HepG2 (cell line): ENCODE measurements at regions not wholly inside any gene's neighbourhood (a gene's known extent, or its start where the extent isn't known, plus 50 kb on each side); places are given as distances from the start of the nearest gene placed in this dataset.
"Not testable (repeated sequence)": the region's sequence is repeated elsewhere in the genome, so short reads cannot be mapped to it uniquely, and the experiment has no call there.

Experiments used
- ARNTL ChIP-seq: sonication (generic); formaldehyde crosslinking; IDR thresholded peaks from 2 replicates; pipeline ENCODE4 v1.4.0; 2020; ENCODE audit warnings: mild to moderate bottlenecking, missing genetic modification reagents
- PHF20 ChIP-seq: sonication (generic); formaldehyde crosslinking; IDR thresholded peaks from 2 replicates; pipeline ENCODE4 v1.5.0; 2020; ENCODE audit warnings: mild to moderate bottlenecking, missing genetic modification reagents
- ZBED4 ChIP-seq: sonication (generic); formaldehyde crosslinking; IDR thresholded peaks from 2 replicates; pipeline ENCODE4 v1.4.0; 2020; ENCODE audit warnings: missing genetic modification reagents, borderline replicate concordance
- ZBTB40 ChIP-seq, 2 experiments: fragments of 450-650 bp in 1 of 2; sonication (generic) in 1 of 2; formaldehyde crosslinking in 1 of 2; IDR thresholded peaks; 2 replicates each; pipeline versions ENCODE4 v1.6.1 to v1.8.0; 2016 to 2022; ENCODE audit warnings: antibody characterized with exemption in 1 of 2, mild to moderate bottlenecking in 1 of 2, missing genetic modification reagents in 1 of 2
- ZNF350 ChIP-seq: sonication (generic); formaldehyde crosslinking; IDR thresholded peaks from 2 replicates; pipeline ENCODE4 v1.4.0; 2020; ENCODE audit warnings: mild to moderate bottlenecking, low read depth, missing genetic modification reagents, borderline replicate concordance
- ZNF75D ChIP-seq: sonication (generic); formaldehyde crosslinking; IDR thresholded peaks from 2 replicates; pipeline ENCODE4 v1.8.1; 2023; ENCODE audit warnings: missing genetic modification reagents, mild to moderate bottlenecking, borderline replicate concordance
- ZNF780A ChIP-seq: sonication (generic); formaldehyde crosslinking; IDR thresholded peaks from 2 replicates; pipeline ENCODE4 v1.8.0; 2022; ENCODE audit warnings: mild to moderate bottlenecking, missing genetic modification reagents, moderate library complexity
- TF ChIP-seq, protein P1 (sequence below): sonication (generic); formaldehyde crosslinking; IDR thresholded peaks from 2 replicates; pipeline ENCODE4 v1.5.0; 2020; ENCODE audit warnings: mild to moderate bottlenecking, missing genetic modification reagents
- TF ChIP-seq, protein P2 (sequence below): sonication (generic); formaldehyde crosslinking; IDR thresholded peaks from 2 replicates; pipeline ENCODE4 v1.4.0; 2020; ENCODE audit warnings: missing genetic modification reagents; ENCODE audit errors: not compliant biosample characterization

- TF ChIP-seq ZBED4 (CRISPR knock-in tag) (peak; percentile 72), ZNF350 (CRISPR knock-in tag) (peak; percentile 96), ZNF780A (CRISPR knock-in tag) (peak; percentile 89; the same call in 1 of the 2 replicates), ARNTL (CRISPR knock-in tag) (peak; percentile 88), ZNF75D (CRISPR knock-in tag) (peak; percentile 34; the same call in 1 of the 2 replicates), ZBTB40 (CRISPR knock-in tag; IDR thresholded peaks at IDR 0.05) (peak; percentile 89), PHF20 (CRISPR knock-in tag) (peak; percentile 96)
- TF ChIP-seq, protein P1, sequence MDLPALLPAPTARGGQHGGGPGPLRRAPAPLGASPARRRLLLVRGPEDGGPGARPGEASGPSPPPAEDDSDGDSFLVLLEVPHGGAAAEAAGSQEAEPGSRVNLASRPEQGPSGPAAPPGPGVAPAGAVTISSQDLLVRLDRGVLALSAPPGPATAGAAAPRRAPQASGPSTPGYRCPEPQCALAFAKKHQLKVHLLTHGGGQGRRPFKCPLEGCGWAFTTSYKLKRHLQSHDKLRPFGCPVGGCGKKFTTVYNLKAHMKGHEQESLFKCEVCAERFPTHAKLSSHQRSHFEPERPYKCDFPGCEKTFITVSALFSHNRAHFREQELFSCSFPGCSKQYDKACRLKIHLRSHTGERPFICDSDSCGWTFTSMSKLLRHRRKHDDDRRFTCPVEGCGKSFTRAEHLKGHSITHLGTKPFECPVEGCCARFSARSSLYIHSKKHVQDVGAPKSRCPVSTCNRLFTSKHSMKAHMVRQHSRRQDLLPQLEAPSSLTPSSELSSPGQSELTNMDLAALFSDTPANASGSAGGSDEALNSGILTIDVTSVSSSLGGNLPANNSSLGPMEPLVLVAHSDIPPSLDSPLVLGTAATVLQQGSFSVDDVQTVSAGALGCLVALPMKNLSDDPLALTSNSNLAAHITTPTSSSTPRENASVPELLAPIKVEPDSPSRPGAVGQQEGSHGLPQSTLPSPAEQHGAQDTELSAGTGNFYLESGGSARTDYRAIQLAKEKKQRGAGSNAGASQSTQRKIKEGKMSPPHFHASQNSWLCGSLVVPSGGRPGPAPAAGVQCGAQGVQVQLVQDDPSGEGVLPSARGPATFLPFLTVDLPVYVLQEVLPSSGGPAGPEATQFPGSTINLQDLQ (CRISPR knock-in tag), result peak; percentile 30; the same call in 1 of the 2 replicates
- TF ChIP-seq, protein P2, sequence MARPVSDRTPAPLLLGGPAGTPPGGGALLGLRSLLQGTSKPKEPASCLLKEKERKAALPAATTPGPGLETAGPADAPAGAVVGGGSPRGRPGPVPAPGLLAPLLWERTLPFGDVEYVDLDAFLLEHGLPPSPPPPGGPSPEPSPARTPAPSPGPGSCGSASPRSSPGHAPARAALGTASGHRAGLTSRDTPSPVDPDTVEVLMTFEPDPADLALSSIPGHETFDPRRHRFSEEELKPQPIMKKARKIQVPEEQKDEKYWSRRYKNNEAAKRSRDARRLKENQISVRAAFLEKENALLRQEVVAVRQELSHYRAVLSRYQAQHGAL (CRISPR knock-in tag), result peak; percentile 65
- not testable (repeated sequence) for TF ChIP-seq ZBTB40 (IDR thresholded peaks at IDR 0.05)
These were observed 136.6 kb downstream of the FOXD4L6 start (continued) for GRCh38 chr9:40991741-40992471.
